Endometrial microvascular endothelial cells (primary cell): ENCODE measurements at regions not wholly inside any gene's neighbourhood (a gene's known extent, or its start where the extent isn't known, plus 50 kb on each side); places are given as distances from the start of the nearest gene placed in this dataset.

Source experiments
- in situ Hi-C: cut with HindIII; loops from 2 replicates; pipeline ENCODE4 v1.10.0; 2017; ENCODE audit warnings: low sequenced_read_pairs, low pct_unique_long_range_greater_than_20kb; ENCODE audit errors: inconsistent ontology term

DNA sequence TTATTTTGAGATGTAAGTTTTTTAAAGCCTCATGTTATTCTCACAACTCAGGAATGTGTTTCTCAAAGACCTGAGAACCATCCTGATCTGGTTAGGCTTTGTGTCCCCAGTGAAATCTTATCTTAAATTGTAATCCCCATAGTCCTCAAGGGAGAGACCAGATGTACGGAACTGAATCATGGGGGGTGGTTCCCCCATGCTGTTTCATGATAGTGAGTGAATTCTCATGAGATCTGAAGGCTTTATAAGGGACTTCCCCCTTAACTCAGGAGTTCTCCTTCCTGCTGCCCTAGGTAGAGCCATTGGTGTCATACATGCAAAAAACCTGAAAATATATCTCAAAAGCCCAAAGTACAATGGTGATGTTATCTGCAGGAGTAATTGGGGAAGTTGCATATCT is 836.7 kb downstream of the CBLN2 start:
- in situ Hi-C loops, result no loop called here

DNA sequence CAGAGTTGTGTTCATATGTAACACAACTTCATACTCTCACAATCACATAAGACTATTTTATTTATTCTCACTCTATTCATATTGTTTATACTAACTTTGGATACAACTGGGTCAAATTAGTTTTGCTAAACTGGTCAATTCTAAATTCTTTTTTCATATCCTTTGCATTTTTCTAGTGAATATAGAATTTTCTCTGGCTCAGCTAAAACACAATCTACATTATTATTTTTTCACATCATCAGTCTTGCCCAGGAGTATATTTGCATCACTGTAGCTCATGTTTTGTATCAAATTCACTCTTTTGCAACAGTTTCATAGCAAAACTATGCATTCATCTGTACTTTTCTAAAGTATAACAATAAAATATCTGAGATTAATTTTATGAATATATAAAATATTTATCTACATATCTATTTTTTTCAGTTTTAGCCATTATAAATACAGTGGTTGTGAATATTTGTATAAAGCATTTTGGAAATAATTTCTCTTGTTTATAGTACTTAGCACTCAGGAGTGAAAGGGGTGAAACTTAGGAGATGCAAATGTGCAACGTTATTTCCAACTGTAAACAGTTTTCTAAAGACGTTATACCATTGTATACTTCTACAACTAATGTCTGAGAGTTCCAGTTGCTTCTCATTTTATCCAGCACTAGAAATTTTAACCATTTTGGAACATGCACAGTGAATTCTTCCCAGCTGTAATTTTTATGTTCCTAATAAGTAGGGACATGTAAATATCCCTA is 854.6 kb downstream of the CBLN2 start:
- in situ Hi-C loops, result no loop called here

DNA sequence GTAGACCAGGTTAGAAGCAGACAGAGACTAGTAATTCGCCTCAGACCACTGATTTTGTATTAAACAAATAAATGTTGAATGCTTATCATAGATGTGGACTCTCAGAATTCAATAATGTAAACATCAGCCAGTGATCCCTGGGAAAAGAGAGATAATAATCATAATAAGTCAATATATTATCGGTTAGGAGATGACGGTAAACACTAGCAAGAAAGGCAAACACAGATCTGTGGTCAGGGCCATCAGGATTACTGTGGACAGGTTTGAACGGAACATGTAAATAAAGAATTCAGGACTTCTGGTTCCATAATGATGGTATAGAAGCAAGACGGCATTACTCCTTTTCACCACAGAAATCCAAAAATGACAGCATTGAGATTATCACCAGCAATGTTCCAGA is 861.6 kb downstream of the CBLN2 start:
- in situ Hi-C loops, result no loop called here

DNA sequence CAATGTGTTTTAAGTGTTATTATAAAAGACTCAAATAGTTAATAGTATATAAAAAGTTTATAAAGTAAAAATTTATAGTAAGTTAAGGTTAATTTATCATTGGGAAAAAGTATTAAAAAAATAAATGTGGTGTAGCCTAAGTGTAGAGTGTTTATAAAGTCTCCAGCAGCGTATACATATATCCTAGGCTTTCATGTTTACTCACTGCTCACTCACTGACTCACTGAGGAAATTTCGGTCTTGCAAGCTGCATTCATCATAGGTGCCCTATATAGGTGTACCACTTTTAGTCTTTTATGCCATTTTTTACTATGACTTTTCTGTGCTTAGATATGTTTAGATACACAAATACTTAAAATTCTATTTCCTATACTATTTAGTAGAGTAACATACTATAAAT is 866.0 kb downstream of the CBLN2 start:
- in situ Hi-C loops, result no loop called here

DNA sequence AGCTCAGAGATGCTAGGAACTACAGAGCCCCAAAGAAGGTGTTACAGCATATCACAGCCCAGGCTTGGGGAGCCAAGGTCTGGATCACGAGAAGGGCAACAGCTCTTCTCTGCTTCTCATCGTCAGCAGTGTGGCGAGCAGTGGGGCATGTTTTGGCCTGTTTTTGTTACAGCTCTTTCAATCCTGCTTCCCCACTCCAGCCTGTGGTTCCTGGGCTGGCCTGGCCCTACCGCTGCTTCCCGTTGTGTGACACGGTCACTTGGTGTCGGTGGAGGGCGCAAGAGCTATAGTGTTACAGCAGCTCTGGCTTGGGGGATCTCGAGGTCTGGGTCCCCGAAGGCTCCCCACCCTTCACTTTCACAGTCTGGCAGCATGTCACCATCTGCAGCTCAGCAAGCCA is 870.2 kb downstream of the CBLN2 start:
- in situ Hi-C loops, result no loop called here

DNA sequence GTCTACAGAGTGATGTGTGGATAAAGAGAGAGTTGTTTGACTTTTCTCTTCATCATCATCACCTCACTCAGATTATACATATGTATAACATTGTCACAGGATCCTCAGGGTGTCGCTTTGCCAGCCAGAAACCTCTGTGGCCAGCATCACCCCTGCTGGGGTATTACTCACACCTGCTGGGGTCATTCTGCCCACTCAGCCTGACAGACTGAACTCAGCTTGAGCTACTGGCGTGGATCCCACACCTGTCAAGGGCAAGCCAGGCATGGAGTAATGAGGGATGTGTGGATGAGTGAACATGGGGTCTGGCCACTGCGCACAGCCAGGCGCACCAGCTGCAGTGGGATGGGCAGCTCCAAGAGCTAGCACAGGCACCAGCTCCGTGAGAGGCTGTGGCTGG is 870.6 kb downstream of the CBLN2 start:
- in situ Hi-C loops, result no loop called here

DNA sequence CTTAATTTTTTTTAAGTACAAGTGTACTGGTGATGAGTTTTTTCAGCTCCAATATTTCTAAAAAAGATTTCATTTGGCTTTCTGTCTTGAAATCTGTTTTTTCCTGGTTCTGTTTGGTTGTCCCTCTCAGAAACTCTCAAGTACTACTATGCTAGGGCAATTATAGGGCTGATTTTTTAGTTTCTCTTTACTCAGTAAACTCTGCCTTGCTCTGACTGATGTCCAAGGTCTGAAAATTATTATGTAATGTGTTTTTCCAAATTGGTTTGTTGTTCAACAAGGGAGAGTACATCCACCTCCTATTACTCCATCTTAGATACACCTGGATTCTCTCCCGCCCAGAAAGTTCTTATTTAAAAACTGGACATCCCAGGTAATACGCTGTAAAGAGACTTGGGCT is 877.7 kb downstream of the CBLN2 start:
- in situ Hi-C loops, result no loop called here

DNA sequence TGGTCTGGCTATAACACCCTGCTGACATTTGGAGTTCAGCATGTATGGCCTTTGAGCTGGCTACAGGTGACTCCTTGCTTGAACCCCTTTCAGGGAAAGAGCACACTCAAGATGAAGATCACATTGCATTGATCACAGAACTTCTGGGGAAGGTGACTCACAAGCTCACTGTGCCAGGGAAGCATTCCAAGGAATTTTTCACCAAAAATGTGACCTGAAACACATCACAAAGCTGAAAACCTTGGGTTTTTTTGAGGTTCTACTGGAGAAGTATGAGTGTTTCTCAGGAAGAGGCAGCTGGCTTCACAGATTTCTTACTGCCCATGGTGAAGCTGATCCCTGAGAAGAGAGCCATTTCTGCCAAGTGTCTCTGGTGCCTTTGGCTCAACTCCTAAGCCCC is 879.0 kb downstream of the CBLN2 start:
- in situ Hi-C loops, result no loop called here

DNA sequence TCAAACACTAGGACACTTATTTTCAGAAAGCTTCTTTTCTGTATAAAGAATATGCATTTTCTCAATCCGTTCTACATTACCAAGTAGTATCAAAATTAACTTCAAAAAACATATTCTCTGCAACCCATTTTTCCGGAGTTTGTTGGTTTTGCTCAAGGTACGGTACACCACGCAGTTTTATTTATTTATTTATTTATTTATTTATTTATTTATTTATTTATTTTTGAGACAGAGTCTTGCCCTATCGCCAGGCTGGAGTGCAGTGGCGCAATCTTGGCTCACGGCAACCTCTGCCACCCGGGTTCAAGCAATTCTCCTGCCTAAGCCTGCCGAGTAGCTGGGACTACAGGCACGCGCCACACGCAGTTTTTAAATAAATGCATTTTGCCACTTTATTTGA is 900.3 kb downstream of the CBLN2 start:
- in situ Hi-C loops, result no loop called here

DNA sequence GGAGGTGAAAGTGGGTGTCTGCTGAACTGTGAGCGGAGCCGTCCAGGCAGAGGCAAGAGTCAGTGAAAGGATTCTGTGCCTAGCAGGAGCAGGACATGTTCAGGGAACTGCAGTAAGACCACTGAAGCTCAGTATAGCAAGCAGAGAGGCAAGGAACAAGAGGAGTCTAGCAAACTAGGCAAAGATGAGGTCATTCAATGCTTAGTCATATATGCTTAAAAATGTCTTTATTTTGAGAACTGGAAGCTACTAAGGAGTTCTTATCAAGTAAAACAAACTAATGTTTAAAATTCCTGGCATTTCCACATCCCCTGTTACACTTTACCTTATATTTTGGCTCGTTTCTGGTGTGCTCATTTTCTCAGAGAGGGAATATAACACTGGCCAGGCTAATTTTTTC is 913.4 kb downstream of the CBLN2 start:
- in situ Hi-C loops, result no loop called here

DNA sequence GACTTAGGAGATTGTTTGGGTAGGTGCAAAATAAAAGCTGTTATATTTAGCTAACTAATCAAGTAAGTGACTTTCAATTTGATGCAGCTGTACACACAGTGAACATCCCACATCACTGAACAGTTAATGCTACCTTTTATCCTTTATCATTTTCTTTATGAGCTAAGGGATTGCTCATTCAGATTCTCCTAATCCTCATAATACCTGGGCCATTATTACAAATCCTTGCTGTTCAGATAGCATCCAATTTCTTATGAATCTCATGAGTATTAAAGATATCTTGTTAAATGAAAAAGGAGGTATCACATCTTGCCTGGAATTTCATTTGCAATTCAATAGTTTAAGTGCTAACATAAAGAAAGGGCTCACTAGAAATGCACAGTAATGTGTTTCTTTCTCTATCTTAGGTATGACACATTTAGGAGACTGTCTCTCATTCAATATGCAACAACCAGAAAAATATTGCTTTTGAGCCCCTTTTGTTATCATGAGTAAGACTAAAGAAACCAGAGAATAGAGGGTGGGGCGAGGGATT is 918.5 kb downstream of the CBLN2 start:
- in situ Hi-C loops, result no loop called here

DNA sequence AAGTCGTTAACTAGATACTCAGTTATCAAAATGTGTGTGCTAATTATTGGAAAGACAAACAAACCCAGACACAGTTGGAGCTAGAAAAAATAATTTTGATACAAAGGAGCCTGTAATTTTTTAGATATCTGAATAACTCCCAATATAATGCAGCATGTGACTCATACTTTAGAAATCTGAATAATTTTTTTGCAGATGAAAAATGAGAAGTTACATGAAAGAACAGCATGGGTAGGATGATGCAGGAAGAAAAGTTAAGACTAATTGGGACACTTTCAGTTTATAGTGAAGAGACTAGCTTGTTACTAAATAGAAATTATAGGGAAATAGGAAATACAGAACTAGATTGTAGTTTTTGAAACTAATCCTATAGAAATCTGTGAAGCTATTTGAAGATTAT is 945.8 kb downstream of the CBLN2 start:
- in situ Hi-C loops, result no loop called here

DNA sequence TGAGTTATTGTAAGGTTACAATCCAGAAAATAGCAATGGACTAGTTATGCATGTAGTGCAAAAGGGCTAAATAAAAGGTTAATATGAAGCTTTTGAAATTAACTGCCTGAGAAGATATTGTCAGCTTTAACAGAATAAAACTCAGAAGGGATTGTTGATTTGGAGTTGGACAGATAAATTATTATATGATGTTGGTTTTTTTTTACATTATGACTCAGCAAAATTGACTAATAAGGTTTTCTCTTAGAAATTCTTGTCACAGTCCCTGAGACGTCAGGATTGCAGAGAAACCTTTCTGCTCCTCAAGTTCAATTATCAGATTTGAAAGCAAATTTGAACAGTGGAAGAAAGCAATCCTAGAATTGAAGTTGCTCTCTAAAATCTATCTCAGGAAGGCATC is 946.9 kb downstream of the CBLN2 start:
- in situ Hi-C loops, result no loop called here

DNA sequence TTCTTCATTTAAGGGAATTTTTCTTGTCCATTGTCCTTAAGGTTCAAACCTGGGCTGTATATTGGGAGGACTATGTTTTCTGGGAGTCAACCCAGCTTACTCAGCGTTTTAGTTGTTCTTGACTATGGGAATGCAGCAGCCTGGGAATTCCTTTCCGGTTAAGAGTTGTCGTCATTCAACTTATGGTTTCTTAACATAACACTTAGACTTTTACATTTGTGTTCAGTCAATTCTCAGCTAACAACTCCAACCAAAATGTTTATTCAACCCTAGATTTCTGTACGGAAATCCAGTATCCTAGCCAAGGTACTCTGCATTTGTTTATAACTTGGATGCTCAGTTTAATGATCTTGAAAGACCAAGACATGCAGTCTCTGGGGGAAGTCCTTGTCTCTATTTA is 960.9 kb downstream of the CBLN2 start:
- in situ Hi-C loops, result no loop called here

DNA sequence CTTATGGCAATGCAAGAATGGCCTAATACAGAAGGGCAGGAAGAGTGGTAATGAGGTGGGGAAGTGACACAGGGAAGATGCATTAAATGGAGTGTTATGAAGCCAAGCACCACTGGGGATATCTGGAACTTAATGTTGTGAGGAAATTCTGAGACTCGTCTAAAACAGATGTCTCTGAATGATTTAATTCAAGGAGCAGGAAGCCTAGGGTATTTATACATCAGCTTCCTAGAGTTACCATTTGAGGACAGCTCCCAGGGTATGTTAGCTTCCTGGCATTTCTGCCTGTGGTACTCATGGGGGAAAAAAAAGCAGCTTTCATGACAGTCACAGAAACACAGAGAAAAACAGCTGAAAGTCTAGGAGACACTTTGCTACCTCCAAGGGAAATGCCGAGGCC is 989.5 kb downstream of the CBLN2 start:
- in situ Hi-C loops, result no loop called here

DNA sequence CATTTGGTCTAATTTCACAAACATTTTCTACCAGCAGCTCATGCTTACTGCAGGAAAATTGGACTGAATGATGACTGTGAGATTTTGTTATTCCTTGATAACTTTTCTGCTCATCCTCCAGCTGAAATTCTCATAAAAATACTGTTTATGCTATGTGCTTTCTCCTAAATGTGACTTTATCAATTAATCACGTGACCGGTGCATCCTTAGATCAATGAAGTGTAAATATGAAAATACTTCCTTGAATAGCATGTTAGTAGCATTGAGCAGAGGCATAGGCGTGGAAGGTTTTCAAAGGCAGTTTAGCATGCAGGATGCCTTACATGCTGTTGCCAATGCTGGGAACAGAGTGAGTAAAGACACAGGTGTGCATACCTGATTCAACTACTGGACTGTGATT is 1002.5 kb downstream of the CBLN2 start:
- in situ Hi-C loops, result no loop called here

DNA sequence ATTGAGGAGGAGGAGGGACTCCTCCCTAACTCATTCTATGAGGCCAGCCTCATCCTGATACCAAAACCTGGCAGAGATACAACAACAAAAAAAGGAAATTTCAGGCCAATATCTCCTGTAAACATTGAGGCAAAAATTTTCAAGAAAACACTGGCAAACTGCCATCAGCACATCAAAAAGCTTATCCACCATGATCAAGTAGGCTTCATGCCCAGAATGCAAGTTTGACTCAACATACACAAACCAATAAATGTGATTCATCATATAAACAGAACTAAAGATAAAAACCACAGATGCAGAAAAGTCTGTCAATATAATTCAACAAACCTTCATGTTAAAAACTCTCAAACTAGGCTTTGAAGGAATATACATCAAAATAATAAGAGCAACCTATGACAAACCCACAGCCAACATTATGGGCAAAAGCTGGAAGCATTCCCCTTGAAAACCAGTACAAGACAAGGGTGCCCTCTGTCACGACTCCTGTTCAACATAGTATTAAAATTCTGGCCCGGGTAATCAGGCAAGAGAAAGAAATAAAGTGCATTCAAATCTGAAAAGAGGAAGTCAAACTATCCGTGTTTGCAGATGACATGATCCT is 1014.3 kb downstream of the CBLN2 start:
- in situ Hi-C loops, result no loop called here

DNA sequence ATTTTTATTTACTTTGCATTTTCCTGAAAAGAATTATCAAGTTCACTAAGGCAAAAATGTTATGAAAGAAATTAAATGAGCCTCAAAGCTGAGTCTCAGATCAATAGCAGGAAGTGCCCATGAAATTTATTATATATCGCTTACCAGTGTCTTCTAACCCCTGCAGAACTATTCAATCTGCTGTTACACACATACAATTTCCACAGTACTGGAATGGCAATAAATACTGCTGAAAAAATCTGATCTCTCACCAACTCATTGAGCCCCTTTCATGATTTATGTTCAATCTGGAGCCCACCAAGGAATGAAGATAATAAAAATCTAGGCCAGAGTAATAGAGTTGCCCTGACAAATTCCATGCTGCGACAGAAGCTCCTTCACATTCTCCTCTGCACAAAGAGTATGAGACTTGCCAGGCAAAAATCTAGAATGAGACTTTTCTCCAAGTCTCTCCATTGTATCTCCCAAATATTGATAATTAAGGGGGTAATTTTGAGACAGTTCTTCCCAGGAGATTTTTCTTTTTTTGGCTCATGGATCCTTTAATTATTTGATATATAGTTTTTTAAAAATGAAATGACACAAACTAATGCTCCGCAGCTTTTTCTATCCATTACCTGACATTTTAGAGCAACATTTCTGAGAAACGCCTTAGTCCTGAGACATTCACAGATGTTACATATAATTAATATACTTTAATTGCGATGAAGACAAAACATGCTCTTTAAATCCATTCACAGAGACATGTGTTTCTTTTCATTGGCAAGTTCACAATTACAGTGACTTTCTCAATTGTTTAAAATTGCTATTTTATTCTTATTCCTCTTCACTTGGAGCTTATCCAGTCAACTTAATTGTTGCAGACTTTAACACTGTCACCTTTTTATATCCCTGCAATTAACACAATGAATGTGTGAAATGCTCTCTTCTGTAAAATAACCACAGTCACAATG is 1020.4 kb downstream of the CBLN2 start:
- in situ Hi-C loops, result no loop called here

DNA sequence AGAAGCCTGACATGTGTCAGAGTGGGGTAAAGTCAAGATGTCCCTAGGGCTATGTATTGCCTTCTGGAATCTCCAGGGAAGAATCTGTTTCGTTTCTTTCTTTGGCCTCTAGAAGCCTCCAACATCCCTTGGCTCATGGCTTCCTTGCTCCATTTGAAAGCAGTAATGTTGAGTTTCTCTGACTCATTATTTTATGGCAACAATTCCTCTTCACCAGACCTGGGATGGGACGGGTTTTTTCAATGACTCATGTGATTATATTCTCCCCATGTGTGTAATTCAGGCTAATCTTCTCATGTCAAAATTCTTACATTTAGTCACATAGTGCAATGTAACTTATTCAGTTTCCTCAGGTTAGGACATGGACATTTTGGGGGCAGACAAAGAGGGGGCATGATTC is 1038.6 kb downstream of the CBLN2 start:
- in situ Hi-C loops, result no loop called here

DNA sequence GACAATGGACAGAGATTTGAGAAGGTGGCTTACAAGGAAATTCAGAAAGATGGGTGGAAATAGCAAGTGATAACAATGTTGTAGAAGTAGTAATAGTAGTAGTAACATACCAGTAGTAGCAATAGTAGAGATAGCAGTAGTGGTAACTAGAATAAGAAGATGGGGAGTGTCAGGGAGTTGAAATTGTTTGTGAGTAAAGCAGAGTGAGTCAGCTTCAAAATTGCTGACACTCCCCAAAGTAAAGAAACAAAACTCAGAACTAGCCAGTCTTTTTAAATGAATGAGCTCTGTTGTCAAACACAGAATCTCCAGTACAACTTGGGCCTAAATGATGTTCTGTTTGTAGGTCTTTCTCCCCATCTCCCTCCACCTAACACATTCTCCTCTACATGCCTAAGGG is 1040.9 kb downstream of the CBLN2 start:
- in situ Hi-C loops, result no loop called here
